ENCODE measurements at regions not wholly inside any gene's neighbourhood (a gene's known extent, or its start where the extent isn't known, plus 50 kb on each side); places are given as distances from the start of the nearest gene placed in this dataset.

DNA sequence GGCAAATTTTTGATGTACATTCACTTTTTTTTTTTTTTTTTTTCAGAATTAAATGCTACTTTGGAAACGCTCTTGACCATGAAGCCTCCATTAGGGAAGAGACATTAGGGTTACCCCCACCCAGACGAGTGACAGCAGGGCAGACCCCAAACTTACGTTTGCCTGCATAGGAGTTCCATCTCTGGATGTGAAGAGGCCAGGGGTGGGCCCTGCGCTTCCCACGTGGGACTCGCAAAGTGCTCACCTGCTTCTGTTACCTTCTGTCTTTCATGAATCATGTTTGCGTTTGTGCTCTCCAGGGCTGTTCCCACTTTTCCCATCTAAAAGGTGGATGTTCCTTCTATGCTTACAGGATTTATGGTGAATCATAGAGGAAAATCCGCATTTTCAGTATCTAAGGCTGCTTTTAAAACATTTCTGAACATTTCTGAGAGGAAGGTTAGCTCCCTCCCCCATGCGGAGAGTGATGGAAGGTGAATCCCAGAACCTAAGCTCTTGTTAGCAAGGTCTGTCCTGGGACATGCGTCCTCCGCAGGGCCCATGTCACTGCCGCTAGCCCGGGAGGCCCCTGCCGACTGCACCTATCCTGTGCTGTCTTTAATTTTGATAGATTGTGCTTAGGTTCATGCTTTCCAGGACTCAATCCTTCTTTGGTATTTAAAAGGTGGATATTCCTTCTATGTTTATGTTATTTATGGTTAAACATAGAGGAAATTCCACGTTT is 135.7 kb upstream of the RTL1 start:
- TF ChIP-seq EP300 (conservative IDR thresholded peaks at IDR 0.05; ENCODE audit: poor library complexity, severe bottlenecking) (no peak), TAF1 (IDR thresholded peaks at IDR 0.05; ENCODE audit: low read depth) (no peak), MXI1 (conservative IDR thresholded peaks at IDR 0.05; ENCODE audit: poor library complexity, severe bottlenecking) (no peak), EZH2 (IDR thresholded peaks at IDR 0.05; ENCODE audit: borderline replicate concordance, insufficient read depth, low read length, poor library complexity, severe bottlenecking) (no peak), SMC3 (conservative IDR thresholded peaks at IDR 0.05; ENCODE audit: poor library complexity) (no peak), RAD21 (conservative IDR thresholded peaks at IDR 0.05) (no peak), REST (IDR thresholded peaks at IDR 0.05; ENCODE audit: borderline replicate concordance) (no peak), POLR2AphosphoS5 (IDR thresholded peaks at IDR 0.05) (no peak)
- TF ChIP-seq, protein P1, sequence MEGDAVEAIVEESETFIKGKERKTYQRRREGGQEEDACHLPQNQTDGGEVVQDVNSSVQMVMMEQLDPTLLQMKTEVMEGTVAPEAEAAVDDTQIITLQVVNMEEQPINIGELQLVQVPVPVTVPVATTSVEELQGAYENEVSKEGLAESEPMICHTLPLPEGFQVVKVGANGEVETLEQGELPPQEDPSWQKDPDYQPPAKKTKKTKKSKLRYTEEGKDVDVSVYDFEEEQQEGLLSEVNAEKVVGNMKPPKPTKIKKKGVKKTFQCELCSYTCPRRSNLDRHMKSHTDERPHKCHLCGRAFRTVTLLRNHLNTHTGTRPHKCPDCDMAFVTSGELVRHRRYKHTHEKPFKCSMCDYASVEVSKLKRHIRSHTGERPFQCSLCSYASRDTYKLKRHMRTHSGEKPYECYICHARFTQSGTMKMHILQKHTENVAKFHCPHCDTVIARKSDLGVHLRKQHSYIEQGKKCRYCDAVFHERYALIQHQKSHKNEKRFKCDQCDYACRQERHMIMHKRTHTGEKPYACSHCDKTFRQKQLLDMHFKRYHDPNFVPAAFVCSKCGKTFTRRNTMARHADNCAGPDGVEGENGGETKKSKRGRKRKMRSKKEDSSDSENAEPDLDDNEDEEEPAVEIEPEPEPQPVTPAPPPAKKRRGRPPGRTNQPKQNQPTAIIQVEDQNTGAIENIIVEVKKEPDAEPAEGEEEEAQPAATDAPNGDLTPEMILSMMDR (IDR thresholded peaks at IDR 0.05; ENCODE audit: poor library complexity, severe bottlenecking), result no peak
- H3K4me3 ChIP-seq (ENCODE audit: low read length), result no peak overlapping the region
- H3K27ac ChIP-seq (ENCODE audit: low read length), result no peak overlapping the region
- no peaks in the 10 kb centered on the region for H3K36me3 ChIP-seq (ENCODE audit: insufficient read depth, low read length)
- no peaks in the 10 kb centered on the region for H4K20me1 ChIP-seq (ENCODE audit: insufficient read depth)
- H3F3A ChIP-seq (ENCODE audit: insufficient read depth, low read length, poor library complexity, severe bottlenecking), result no peaks in the 10 kb centered on the region
- H3K79me2 ChIP-seq (replicated peaks; ENCODE audit: insufficient read depth, low read length), result no peaks in the 10 kb centered on the region
- H3K9me3 ChIP-seq (ENCODE audit: low read length), result no peaks in the 10 kb centered on the region
- H2AFZ ChIP-seq (ENCODE audit: low read depth, low read length), result no peak overlapping the region
- H3K27me3 ChIP-seq (ENCODE audit: insufficient read depth, low read depth, low read length), result no peaks in the 10 kb centered on the region
- no peaks in the 10 kb centered on the region for H3K9me2 ChIP-seq (ENCODE audit: insufficient read depth, low read length)
- H3K9ac ChIP-seq (ENCODE audit: low read length), result no peak overlapping the region
- H3K4me2 ChIP-seq (ENCODE audit: low read length), result no peak overlapping the region

DNA sequence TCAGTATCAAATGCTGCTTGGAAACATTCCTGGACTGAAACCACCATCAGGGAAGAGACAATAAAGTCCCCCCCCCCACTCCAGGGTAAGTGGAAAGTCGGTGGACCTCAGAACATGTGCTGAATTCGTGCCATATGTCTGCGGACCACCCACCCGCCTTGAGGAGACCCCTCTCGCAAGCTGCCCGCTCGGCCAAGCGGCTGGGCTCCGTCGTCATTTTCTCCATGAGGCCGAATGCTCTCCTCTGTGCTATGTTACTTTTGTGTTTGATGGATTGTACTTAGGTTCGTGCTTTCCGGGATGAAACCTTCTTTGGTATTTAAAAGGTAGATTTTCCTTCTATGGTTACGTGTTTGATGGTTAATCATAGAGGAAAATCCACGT is 136.2 kb upstream of the RTL1 start:
- Histone ChIP-seq H3F3A (ENCODE audit: insufficient read depth, low read length, poor library complexity, severe bottlenecking) (no peaks in the 10 kb centered on the region), H3K36me3 (ENCODE audit: insufficient read depth, low read length) (no peaks in the 10 kb centered on the region), H3K79me2 (replicated peaks; ENCODE audit: insufficient read depth, low read length) (no peaks in the 10 kb centered on the region), H4K20me1 (ENCODE audit: insufficient read depth) (no peaks in the 10 kb centered on the region), H2AFZ (ENCODE audit: low read depth, low read length) (no peak overlapping the region), H3K9ac (ENCODE audit: low read length) (no peak overlapping the region), H3K4me3 (ENCODE audit: low read length) (no peak overlapping the region), H3K9me2 (ENCODE audit: insufficient read depth, low read length) (no peaks in the 10 kb centered on the region), H3K27me3 (ENCODE audit: insufficient read depth, low read depth, low read length) (no peaks in the 10 kb centered on the region), H3K27ac (ENCODE audit: low read length) (no peak overlapping the region), H3K4me2 (ENCODE audit: low read length) (no peak overlapping the region), H3K9me3 (ENCODE audit: low read length) (no peaks in the 10 kb centered on the region)
- TF ChIP-seq MXI1 (conservative IDR thresholded peaks at IDR 0.05; ENCODE audit: poor library complexity, severe bottlenecking) (no peak), REST (IDR thresholded peaks at IDR 0.05; ENCODE audit: borderline replicate concordance) (no peak), RAD21 (conservative IDR thresholded peaks at IDR 0.05) (no peak), POLR2AphosphoS5 (IDR thresholded peaks at IDR 0.05) (no peak), EP300 (conservative IDR thresholded peaks at IDR 0.05; ENCODE audit: poor library complexity, severe bottlenecking) (no peak), SMC3 (conservative IDR thresholded peaks at IDR 0.05; ENCODE audit: poor library complexity) (no peak), TAF1 (IDR thresholded peaks at IDR 0.05; ENCODE audit: low read depth) (no peak), EZH2 (IDR thresholded peaks at IDR 0.05; ENCODE audit: borderline replicate concordance, insufficient read depth, low read length, poor library complexity, severe bottlenecking) (no peak)
- TF ChIP-seq, protein P1 (IDR thresholded peaks at IDR 0.05; ENCODE audit: poor library complexity, severe bottlenecking), result no peak

Measured in neural cell (in vitro differentiated cells).